ENCODE measurements at regions not wholly inside any gene's neighbourhood (a gene's known extent, or its start where the extent isn't known, plus 50 kb on each side); places are given as distances from the start of the nearest gene placed in this dataset.

DNA sequence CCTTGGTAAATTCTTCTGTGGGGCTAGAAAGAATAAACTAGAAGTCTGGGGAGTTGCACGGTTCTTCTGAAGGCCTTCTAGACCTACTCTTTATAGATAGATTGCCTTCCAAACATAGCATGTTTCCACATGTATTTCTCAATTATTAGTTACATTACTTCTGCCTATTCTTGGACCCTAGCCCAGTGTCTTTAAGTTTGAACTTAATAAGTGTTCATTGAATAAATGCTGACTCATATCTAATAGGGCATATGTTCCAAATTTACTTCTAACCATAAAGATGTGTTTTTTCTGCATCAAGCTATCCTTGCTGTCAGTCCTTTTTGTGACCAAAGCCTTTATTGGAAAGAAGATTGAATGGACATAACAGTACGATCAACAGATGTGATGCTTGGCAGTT is 503.6 kb upstream of the ZFP42 start:
- TF ChIP-seq, protein P1, sequence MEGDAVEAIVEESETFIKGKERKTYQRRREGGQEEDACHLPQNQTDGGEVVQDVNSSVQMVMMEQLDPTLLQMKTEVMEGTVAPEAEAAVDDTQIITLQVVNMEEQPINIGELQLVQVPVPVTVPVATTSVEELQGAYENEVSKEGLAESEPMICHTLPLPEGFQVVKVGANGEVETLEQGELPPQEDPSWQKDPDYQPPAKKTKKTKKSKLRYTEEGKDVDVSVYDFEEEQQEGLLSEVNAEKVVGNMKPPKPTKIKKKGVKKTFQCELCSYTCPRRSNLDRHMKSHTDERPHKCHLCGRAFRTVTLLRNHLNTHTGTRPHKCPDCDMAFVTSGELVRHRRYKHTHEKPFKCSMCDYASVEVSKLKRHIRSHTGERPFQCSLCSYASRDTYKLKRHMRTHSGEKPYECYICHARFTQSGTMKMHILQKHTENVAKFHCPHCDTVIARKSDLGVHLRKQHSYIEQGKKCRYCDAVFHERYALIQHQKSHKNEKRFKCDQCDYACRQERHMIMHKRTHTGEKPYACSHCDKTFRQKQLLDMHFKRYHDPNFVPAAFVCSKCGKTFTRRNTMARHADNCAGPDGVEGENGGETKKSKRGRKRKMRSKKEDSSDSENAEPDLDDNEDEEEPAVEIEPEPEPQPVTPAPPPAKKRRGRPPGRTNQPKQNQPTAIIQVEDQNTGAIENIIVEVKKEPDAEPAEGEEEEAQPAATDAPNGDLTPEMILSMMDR (IDR thresholded peaks at IDR 0.05) = no peak
- no peak for TF ChIP-seq EZH2 (IDR thresholded peaks at IDR 0.05)

Data from neural progenitor cell (in vitro differentiated cells).